HUES6 (cell line): ENCODE measurements at regions not wholly inside any gene's neighbourhood (a gene's known extent, or its start where the extent isn't known, plus 50 kb on each side); places are given as distances from the start of the nearest gene placed in this dataset.
"Not testable (repeated sequence)": the region's sequence is repeated elsewhere in the genome, so short reads cannot be mapped to it uniquely, and the experiment has no call there.

Experiments
- H3K27ac ChIP-seq: 2 replicates; pipeline ENCODE4 v1.7.0; 2013; ENCODE audit warnings: low read depth, mild to moderate bottlenecking, low read length, inconsistent platforms
- H3K27me3 ChIP-seq: 2 replicates; pipeline ENCODE4 v1.6.1; 2013; ENCODE audit warnings: low read length; ENCODE audit not compliant: control insufficient read depth, insufficient read depth
- H3K36me3 ChIP-seq: 2 replicates; pipeline ENCODE4 v1.6.1; 2013; ENCODE audit warnings: low read length; ENCODE audit not compliant: control insufficient read depth, insufficient read depth
- H3K4me1 ChIP-seq: 2 replicates; pipeline ENCODE4 v1.6.1; 2013; ENCODE audit warnings: low read length; ENCODE audit not compliant: control insufficient read depth, insufficient read depth
- H3K4me3 ChIP-seq: 2 replicates; pipeline ENCODE4 v1.5.1; 2013; ENCODE audit warnings: low read depth, low read length
- H3K9ac ChIP-seq: one replicate; pipeline ENCODE4 v1.6.1; 2013; ENCODE audit warnings: mild to moderate bottlenecking, low read length
- H3K9me3 ChIP-seq: 2 replicates; pipeline ENCODE4 v1.6.1; 2013; ENCODE audit warnings: low read depth, low read length; ENCODE audit not compliant: control insufficient read depth, insufficient read depth

DNA sequence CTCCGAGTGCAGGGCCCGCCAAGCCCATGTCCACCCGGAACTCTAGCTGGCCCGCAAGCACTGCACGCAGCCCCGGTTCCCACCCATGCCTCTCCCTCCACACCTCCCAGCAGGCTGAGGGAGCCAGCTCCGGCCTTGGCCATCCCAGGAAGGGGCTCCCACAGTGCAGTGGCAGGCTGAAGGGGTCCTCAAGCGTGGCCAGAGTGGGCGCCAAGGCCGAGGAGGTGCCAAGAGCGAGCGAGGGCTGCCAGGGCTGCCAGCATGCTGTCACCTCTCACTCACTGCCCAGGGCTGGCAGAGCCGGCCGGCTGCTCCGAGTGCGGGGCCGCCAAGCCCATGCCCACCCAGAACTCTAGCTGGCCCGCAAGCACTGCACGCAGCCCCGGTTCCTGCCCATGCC is 75.5 kb upstream of the TBC1D5 start:
- H3K27ac ChIP-seq, H3K27me3 ChIP-seq, H3K36me3 ChIP-seq, H3K9ac ChIP-seq, H3K4me1 ChIP-seq, H3K9me3 ChIP-seq, H3K4me3 ChIP-seq: not testable (repeated sequence)

DNA sequence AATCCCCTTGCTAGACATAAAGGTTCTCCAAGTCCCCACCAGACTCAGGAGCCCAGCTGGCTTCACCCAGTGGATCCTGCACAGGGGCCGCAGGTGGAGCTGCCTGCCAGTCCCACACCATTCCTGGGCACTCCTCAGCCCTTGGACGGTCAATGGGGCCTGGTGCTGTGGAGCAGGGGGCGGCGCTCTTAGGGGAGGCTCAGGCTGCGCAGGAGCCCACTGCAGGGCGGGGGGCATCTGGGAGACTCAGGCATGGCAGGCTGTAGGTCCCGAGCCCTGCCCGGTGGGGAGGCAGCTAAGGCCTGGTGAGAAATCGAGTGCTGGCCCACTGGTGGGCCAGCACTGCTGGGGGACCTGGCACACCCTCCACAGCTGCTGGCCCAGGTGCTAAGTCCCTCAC is 75.1 kb upstream of the TBC1D5 start:
- Histone ChIP-seq H3K9me3 (peaks cover 9% of the 10 kb centered on the region; the same call in 1 of the 2 replicates), H3K27ac (no peak overlapping the region), H3K27me3 (no peaks in the 10 kb centered on the region), H3K4me1 (no peaks in the 10 kb centered on the region), H3K9ac (no peak overlapping the region), H3K36me3 (no peaks in the 10 kb centered on the region), H3K4me3 (no peak overlapping the region)

DNA sequence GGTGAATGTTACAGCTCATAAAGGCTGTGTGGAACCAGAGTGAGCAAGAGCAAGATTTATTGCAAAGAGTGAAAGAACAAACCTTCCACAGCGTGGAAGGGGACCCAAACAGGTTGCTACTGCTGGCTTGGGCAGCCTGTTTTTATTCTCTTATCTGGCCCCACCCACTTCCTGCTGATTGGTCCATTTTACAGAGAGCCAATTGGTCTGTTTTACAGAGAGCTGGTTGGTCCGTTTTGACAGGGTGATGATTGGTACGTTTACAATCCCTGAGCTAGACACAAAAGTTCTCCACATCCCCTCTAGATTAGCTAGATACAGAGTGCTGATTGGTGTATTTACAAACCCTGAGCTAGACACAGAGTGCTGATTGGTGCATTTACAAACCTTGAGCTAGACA is 74.4 kb upstream of the TBC1D5 start:
- H3K9me3 ChIP-seq, H3K9ac ChIP-seq, H3K4me1 ChIP-seq, H3K4me3 ChIP-seq, H3K36me3 ChIP-seq, H3K27me3 ChIP-seq, H3K27ac ChIP-seq: not testable (repeated sequence)

DNA sequence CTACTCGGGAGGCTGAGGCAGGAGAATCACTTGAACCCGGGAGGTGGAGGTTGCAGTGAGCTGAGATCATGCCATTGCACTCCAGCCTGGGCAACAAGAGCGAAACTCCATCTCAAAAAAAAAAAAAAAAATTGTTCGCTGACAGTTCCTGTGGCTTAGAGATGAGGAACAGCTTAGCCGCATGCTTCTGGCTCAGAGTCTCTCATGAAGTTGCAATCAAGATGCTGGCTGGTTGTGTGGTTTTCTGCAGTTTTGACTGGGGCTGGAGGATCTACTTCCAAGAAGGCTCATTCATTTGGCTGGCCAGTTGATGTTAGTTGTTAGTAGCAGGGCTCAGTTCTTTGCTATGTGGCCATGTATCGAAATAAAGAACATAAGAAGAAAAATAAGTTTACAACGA is 69.9 kb upstream of the TBC1D5 start:
- H3K4me3 ChIP-seq, H3K9ac ChIP-seq, H3K27ac ChIP-seq, H3K36me3 ChIP-seq, H3K4me1 ChIP-seq, H3K27me3 ChIP-seq, H3K9me3 ChIP-seq: not testable (repeated sequence)

DNA sequence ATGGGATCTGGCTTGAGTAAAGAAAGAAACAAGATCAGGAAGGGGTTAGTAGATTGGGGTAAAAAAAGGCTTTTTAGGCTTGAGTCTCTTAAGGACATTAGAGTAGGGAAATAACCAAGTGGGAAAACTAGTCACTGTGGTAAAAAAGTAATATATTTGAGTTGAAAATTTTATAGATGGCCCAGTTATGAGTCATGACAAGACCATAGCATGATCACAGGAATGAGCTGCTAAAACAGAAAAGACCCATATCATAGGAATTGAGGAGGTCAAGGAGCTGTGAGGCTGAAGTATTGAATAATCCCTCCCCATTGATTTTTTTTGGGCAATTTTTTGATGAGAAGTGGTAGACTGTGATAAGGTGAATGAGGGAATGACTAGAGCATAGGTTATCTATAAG is 69.2 kb upstream of the TBC1D5 start:
- no peak overlapping the region for H3K27ac ChIP-seq
- no peaks in the 10 kb centered on the region for H3K4me1 ChIP-seq
- H3K9ac ChIP-seq: no peak overlapping the region
- no peaks in the 10 kb centered on the region for H3K9me3 ChIP-seq
- H3K36me3 ChIP-seq: no peaks in the 10 kb centered on the region
- H3K27me3 ChIP-seq: no peaks in the 10 kb centered on the region
- H3K4me3 ChIP-seq: no peak overlapping the region

DNA sequence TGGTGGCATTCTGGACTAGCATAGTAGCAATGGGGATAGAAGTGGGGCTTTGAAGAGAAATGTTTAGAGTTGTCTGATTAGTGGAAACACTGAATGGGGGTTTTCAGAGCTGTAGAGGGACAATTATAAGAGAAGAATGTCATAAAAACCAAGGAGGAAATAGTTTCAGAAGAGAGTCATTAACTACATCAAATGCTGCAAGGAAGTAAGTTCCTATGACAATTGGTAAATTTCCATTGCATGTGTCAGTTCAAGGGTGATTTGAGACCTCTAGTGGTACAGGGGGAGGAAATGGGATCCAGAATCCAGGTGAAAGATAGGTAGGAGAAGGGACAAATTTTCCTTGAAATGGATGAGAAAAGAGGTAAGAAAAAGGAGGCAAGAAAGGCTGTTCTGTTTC is 68.3 kb upstream of the TBC1D5 start:
- Histone ChIP-seq H3K9ac (no peak overlapping the region), H3K9me3 (no peaks in the 10 kb centered on the region), H3K36me3 (no peaks in the 10 kb centered on the region), H3K4me1 (no peaks in the 10 kb centered on the region), H3K27me3 (no peaks in the 10 kb centered on the region), H3K27ac (no peak overlapping the region), H3K4me3 (no peak overlapping the region)

DNA sequence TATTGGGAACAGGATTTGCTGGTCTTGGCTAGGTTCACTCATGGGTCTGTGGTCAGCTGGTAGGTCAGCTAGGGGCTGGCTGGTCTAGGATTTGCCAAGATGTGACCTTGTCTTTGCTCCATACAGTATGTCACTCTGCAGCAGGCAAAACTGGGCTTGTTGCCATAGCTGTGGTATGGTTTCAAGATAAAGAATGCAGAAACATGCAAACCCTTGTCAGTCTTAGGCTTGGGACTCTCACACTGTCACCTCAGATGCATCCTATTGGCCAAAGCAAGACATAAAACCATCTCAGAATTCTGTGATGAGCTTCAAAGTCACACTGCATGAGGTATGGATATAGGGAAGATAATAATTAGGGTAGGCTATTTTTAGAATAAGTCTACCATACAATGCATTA is 66.6 kb upstream of the TBC1D5 start:
- H3K9me3 ChIP-seq: no peaks in the 10 kb centered on the region
- H3K27ac ChIP-seq: no peak overlapping the region
- no peaks in the 10 kb centered on the region for H3K4me1 ChIP-seq
- no peaks in the 10 kb centered on the region for H3K36me3 ChIP-seq
- H3K9ac ChIP-seq: no peak overlapping the region
- H3K4me3 ChIP-seq: no peak overlapping the region
- H3K27me3 ChIP-seq: no peaks in the 10 kb centered on the region

DNA sequence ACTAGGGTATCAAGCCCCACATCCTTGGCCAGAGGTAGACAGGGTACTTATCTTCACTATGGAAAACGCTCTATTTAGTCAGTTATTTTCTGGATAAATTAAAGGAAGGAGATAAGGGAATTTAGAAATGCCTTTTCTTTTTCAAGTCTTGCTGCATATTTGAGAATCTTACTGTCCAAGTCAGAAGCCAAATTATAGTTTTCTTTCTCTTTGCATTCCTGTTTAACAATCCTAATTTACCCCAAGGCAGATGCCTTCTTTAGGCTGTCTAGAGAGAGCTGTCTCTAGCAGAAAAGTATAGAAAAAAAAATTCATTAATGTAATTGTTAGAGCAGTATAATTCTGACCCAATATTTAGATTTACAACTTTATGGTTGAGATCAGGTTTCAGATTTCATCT is 64.4 kb upstream of the TBC1D5 start:
- no peak overlapping the region for H3K4me3 ChIP-seq
- H3K27ac ChIP-seq: no peak overlapping the region
- no peaks in the 10 kb centered on the region for H3K4me1 ChIP-seq
- no peaks in the 10 kb centered on the region for H3K9me3 ChIP-seq
- no peak overlapping the region for H3K9ac ChIP-seq
- no peaks in the 10 kb centered on the region for H3K36me3 ChIP-seq
- H3K27me3 ChIP-seq: no peaks in the 10 kb centered on the region

DNA sequence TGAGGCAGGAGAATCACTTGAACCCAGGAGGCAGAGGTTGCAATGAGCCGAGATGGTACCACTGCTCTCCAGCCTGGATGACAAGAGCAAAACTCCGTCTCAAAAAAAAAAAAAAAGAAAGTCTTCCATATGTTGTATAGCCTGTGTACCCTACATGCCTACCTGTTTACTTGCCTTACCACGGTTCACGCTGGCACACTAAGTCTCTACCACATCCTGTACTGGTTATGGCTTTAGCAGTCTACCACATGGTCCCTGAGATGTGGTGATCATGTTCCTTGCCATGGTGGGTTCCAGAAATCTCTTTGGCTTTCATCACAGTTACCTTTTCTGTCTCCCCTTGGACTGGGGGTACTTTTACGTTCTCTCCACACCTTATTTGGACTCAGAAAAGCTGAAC is 63.8 kb upstream of the TBC1D5 start:
- Histone ChIP-seq H3K9me3 (no peaks in the 10 kb centered on the region), H3K4me1 (no peaks in the 10 kb centered on the region), H3K27ac (no peak overlapping the region), H3K36me3 (no peaks in the 10 kb centered on the region), H3K9ac (no peak overlapping the region), H3K4me3 (no peak overlapping the region), H3K27me3 (no peaks in the 10 kb centered on the region)

DNA sequence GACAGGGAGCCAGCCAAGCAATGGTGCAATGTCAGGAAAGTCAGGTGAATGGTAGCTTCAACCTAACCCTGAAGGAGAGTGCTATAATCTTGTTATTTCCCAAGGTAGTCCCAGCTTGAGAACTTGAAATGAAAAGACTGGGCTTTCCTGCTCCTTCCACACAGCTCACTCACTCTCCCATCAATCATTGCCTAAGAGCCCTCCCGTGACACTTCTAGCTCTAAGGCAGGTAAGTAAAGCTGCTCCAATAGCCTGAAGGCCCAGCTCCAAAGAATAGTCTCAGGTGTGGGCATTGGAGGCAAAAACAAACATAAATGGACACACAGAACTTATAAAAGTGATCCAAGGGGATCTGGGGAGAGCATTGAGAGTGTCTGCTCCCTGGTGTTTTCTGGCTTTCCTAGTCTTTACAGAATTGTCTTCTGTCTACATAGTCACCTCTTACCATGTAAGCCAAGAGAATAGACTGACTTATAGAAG is 63.1 kb upstream of the TBC1D5 start:
- H3K27ac ChIP-seq: no peak overlapping the region
- no peaks in the 10 kb centered on the region for H3K36me3 ChIP-seq
- no peaks in the 10 kb centered on the region for H3K27me3 ChIP-seq
- H3K4me1 ChIP-seq: no peaks in the 10 kb centered on the region
- H3K4me3 ChIP-seq: no peak overlapping the region
- H3K9ac ChIP-seq: no peak overlapping the region
- H3K9me3 ChIP-seq: no peaks in the 10 kb centered on the region

DNA sequence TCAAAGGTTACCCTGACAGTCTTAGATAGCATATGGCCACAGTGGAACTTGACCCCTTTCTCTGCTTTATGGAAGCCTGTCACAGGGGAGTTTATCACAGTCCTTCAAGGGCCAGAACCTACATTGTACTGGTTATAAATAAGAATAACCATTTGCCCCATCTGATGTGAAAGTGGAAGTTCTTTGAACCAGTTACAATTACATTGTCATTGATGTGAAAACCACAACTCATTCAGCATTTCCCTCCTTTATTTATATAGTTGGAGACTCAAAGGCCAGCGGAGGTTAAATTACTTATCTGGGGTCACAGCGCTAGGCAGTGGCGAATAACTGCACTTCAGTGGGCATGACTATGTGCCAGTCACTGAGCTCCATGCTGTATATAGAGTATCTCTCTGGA is 60.5 kb upstream of the TBC1D5 start:
- H3K9ac ChIP-seq: no peak overlapping the region
- H3K4me1 ChIP-seq: no peaks in the 10 kb centered on the region
- H3K4me3 ChIP-seq: no peak overlapping the region
- H3K27me3 ChIP-seq: no peaks in the 10 kb centered on the region
- H3K9me3 ChIP-seq: no peaks in the 10 kb centered on the region
- H3K36me3 ChIP-seq: no peaks in the 10 kb centered on the region
- H3K27ac ChIP-seq: no peak overlapping the region

DNA sequence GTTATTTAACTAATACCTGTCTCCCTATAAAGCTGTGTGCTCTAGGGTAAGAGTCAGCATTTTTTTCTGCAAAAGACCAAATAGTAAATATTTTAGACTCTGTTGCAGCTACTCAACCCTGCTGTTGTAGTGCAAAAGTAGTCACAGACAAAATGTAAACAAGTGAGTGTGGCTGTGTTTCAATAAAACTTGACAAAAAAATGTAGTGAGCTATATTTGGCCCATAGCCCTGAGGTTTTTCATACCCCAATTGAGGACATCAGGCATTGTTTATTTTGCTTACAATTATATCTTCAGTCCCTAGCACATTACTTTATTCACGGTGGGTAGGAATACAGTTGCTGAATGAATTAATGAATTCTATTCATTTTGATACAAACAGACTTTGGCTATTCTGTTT is 58.7 kb upstream of the TBC1D5 start:
- Histone ChIP-seq H3K4me1 (no peaks in the 10 kb centered on the region), H3K4me3 (no peak overlapping the region), H3K9ac (no peak overlapping the region), H3K9me3 (no peaks in the 10 kb centered on the region), H3K27me3 (no peaks in the 10 kb centered on the region), H3K36me3 (no peaks in the 10 kb centered on the region), H3K27ac (no peak overlapping the region)
